ENCODE measurements at regions not wholly inside any gene's neighbourhood (a gene's known extent, or its start where the extent isn't known, plus 50 kb on each side); places are given as distances from the start of the nearest gene placed in this dataset.

DNA sequence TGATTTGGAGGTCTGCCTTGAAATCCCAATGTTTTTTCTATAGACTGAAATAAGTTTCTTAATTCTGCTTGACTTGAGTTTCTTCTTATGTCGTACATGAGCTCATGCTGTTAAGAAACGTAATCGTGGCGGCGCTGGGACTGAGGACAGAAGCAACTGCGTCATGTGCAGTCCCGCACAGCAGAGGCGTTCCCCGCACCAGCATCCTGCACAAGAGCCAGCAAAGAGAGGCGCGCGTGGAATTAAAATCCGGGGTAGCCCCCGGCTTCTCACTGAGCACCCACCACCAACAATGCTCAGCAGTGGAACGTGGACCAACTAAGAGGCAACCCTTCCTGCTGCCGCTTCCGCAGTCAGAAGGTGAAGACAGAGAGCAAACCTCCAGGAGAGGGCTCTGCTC is 496.2 kb upstream of the ADAMTS16 start:
- TF ChIP-seq JUN (IDR thresholded peaks at IDR 0.05; ENCODE audit: borderline replicate concordance, insufficient read depth, insufficient read length, low read depth) (no peak), POLR2AphosphoS5 (IDR thresholded peaks at IDR 0.05; ENCODE audit: insufficient read depth, low read depth, low read length) (no peak), POLR2A (IDR thresholded peaks at IDR 0.05; ENCODE audit: low read depth, low read length) (no peak), EZH2 (IDR thresholded peaks at IDR 0.05; ENCODE audit: borderline replicate concordance, low read depth, low read length, severe bottlenecking) (no peak), FOS (IDR thresholded peaks at IDR 0.05; ENCODE audit: borderline replicate concordance, insufficient read depth, low read length) (no peak), MYC (IDR thresholded peaks at IDR 0.05; ENCODE audit: low read depth, low read length) (no peak), GATA2 (IDR thresholded peaks at IDR 0.05; ENCODE audit: insufficient read depth, insufficient read length, low read depth, low read length) (no peak)
- TF ChIP-seq, protein P1, sequence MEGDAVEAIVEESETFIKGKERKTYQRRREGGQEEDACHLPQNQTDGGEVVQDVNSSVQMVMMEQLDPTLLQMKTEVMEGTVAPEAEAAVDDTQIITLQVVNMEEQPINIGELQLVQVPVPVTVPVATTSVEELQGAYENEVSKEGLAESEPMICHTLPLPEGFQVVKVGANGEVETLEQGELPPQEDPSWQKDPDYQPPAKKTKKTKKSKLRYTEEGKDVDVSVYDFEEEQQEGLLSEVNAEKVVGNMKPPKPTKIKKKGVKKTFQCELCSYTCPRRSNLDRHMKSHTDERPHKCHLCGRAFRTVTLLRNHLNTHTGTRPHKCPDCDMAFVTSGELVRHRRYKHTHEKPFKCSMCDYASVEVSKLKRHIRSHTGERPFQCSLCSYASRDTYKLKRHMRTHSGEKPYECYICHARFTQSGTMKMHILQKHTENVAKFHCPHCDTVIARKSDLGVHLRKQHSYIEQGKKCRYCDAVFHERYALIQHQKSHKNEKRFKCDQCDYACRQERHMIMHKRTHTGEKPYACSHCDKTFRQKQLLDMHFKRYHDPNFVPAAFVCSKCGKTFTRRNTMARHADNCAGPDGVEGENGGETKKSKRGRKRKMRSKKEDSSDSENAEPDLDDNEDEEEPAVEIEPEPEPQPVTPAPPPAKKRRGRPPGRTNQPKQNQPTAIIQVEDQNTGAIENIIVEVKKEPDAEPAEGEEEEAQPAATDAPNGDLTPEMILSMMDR (IDR thresholded peaks at IDR 0.05; ENCODE audit: extremely low read depth in 1 of 2, insufficient read depth in 1 of 2, low read depth in 1 of 2, low read length in 2 of 2), result no peak
- TF ChIP-seq, protein P2, sequence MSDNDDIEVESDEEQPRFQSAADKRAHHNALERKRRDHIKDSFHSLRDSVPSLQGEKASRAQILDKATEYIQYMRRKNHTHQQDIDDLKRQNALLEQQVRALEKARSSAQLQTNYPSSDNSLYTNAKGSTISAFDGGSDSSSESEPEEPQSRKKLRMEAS (IDR thresholded peaks at IDR 0.05; ENCODE audit: insufficient read depth, insufficient read length), result no peak
- no peaks in the 10 kb centered on the region for H3K9me1 ChIP-seq (replicated peaks; ENCODE audit: control insufficient read depth, extremely low read depth, insufficient read depth, low read length)
- H3K9ac ChIP-seq (replicated peaks; ENCODE audit: extremely low read depth, insufficient read depth, low read length), result no peak overlapping the region
- H3K4me2 ChIP-seq (ENCODE audit: insufficient read depth, low read length), result no peak overlapping the region
- ChIA-PET CTCF (no interaction called here), POLR2A (no interaction called here)
- no peaks in the 10 kb centered on the region for H3K4me1 ChIP-seq (ENCODE audit: control insufficient read depth, extremely low read depth, insufficient read depth, low read length)
- H3K4me3 ChIP-seq (replicated peaks in 1 of 3; ENCODE audit: insufficient read depth in 1 of 3, low read depth in 1 of 3, low read length in 3 of 3), result no peak overlapping the region
- no peak overlapping the region for H3K27ac ChIP-seq (ENCODE audit: insufficient read depth, low read depth, low read length)
- FAIRE-seq (no peak), DNase-seq (ENCODE audit: low read depth, low spot score) (no peak)
- H3K36me3 ChIP-seq (ENCODE audit: control insufficient read depth in 2 of 2, extremely low read depth in 1 of 2, insufficient read depth in 2 of 2, low read length in 2 of 2), result no peaks in the 10 kb centered on the region
- dilution Hi-C loops (cut with MboI; ENCODE audit: extremely low pct_ligation_motif_present, low sequenced_read_pairs) (no loop called here), intact Hi-C loops (cut with micrococcal nuclease) (no loop called here)
- no peaks in the 10 kb centered on the region for H3K27me3 ChIP-seq (ENCODE audit: control insufficient read depth in 2 of 2, insufficient read depth in 2 of 2, low read length in 2 of 2)
- no TSS peak for BruUV-seq (replicated peaks)
- H3K9me3 ChIP-seq (replicated peaks; ENCODE audit: control insufficient read depth, insufficient read depth, low read length), result no peaks in the 10 kb centered on the region
- no peak overlapping the region for H2AFZ ChIP-seq (ENCODE audit: low read depth, low read length)
- H3K79me2 ChIP-seq (ENCODE audit: control insufficient read depth, insufficient read depth, low read length), result no peaks in the 10 kb centered on the region
- no peaks in the 10 kb centered on the region for H4K20me1 ChIP-seq (replicated peaks; ENCODE audit: control insufficient read depth, extremely low read depth, insufficient read depth, low read length)
